ENCODE measurements at regions not wholly inside any gene's neighbourhood (a gene's known extent, or its start where the extent isn't known, plus 50 kb on each side); places are given as distances from the start of the nearest gene placed in this dataset.

- H3K4me1 Mint-ChIP-seq (ENCODE audit: low read depth, unreplicated experiment): no peaks in the 10 kb centered on the region
- CTCF ChIA-PET: no interaction called here
- no peaks in the 10 kb centered on the region for H3K36me3 Mint-ChIP-seq (ENCODE audit: insufficient read depth, unreplicated experiment)
- intact Hi-C loops (cut with micrococcal nuclease; ENCODE audit: unreplicated experiment): no loop called here
- BruUV-seq (replicated peaks): no TSS peak
- peaks cover 8% of the 10 kb centered on the region for H3K9me3 Mint-ChIP-seq (ENCODE audit: low read depth, unreplicated experiment)
- no peak for TF ChIP-seq CTCF (IDR thresholded peaks at IDR 0.05; ENCODE audit: unreplicated experiment)
- H3K27ac Mint-ChIP-seq (ENCODE audit: unreplicated experiment): no peak overlapping the region
- no peak overlapping the region for H3K4me3 Mint-ChIP-seq (ENCODE audit: low read depth, unreplicated experiment)
- no peaks in the 10 kb centered on the region for H3K27me3 Mint-ChIP-seq (ENCODE audit: unreplicated experiment)
- DNase-seq: no peak
These were observed 278.2 kb downstream of the IKZF2 start for GRCh38 chr2:212873256-212873655.

DNA sequence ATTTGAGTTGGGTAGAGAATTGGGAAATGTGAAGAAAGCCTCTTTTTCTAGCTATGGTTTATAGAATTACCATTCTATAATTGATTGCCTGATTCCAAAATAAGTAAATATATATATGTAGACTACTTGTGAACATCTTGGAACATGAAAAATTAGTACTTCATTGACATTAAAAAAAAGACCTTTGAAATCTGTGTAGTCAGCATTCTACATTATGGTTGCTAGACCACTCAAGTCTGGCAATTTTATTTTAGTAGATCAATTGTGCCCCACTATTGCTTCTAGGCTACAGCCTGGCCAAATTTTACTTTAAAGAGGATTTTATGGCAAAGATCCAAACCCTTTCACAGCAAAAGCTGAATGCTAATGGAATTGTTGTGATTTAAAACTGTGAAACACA is 279.8 kb downstream of the IKZF2 start:
- Mint-ChIP-seq H3K9me3 (ENCODE audit: low read depth, unreplicated experiment) (peaks cover 7% of the 10 kb centered on the region), H3K4me3 (ENCODE audit: low read depth, unreplicated experiment) (no peak overlapping the region), H3K27ac (ENCODE audit: unreplicated experiment) (no peak overlapping the region), H3K27me3 (ENCODE audit: unreplicated experiment) (no peaks in the 10 kb centered on the region), H3K36me3 (ENCODE audit: insufficient read depth, unreplicated experiment) (no peaks in the 10 kb centered on the region), H3K4me1 (ENCODE audit: low read depth, unreplicated experiment) (no peaks in the 10 kb centered on the region)
- CTCF ChIA-PET: no interaction called here
- DNase-seq: no peak
- intact Hi-C loops (cut with micrococcal nuclease; ENCODE audit: unreplicated experiment): no loop called here
- no TSS peak for BruUV-seq (replicated peaks)
- no peak for TF ChIP-seq CTCF (IDR thresholded peaks at IDR 0.05; ENCODE audit: unreplicated experiment)

DNA sequence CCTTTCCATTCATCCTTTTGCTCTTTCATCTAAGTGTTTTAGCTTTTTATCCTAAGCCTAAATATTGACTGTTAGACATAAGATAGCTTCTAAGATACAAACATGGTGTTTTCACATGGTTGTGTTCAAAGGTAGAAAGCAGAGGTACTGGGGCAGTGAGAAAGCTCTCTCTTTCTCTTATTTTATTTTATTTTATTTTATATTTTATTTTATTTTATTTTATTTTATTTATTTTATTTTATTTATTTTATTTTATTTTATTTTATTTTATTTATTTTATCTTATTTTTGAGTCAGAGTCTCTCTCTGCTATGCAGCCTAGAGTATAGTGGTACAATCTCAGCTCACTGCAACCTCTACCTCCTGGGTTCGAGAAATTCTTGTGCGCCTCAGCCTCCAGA is 287.2 kb downstream of the IKZF2 start:
- no peak for TF ChIP-seq CTCF (IDR thresholded peaks at IDR 0.05; ENCODE audit: unreplicated experiment)
- CTCF ChIA-PET: no interaction called here
- H3K36me3 Mint-ChIP-seq (ENCODE audit: insufficient read depth, unreplicated experiment): peaks cover 5% of the 10 kb centered on the region
- intact Hi-C loops (cut with micrococcal nuclease; ENCODE audit: unreplicated experiment): no loop called here
- no peaks in the 10 kb centered on the region for H3K27me3 Mint-ChIP-seq (ENCODE audit: unreplicated experiment)
- DNase-seq: no peak
- H3K9me3 Mint-ChIP-seq (ENCODE audit: low read depth, unreplicated experiment): peaks cover 17% of the 10 kb centered on the region
- no peak overlapping the region for H3K27ac Mint-ChIP-seq (ENCODE audit: unreplicated experiment)
- H3K4me1 Mint-ChIP-seq (ENCODE audit: low read depth, unreplicated experiment): no peaks in the 10 kb centered on the region
- no TSS peak for BruUV-seq (replicated peaks)
- no peak overlapping the region for H3K4me3 Mint-ChIP-seq (ENCODE audit: low read depth, unreplicated experiment)

DNA sequence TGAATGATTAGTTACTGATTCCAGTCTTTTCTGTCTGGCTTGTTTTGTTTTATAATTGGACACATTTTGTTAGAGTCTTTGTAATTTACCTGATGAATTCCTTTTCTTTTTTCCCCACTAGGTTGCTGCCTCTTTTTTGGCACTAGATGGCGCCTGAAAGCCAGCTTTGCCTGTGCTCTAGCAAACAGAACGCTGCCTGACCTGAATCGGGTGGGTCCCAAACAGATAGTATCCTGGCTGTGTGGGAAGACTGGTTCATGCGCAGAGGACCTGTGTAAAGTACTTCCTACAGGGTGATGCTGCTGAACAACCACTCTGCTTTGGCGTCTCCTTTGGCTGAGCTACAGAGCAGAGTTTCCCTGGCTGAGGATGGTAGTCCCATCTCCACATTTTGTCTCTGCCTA is 288.2 kb downstream of the IKZF2 start:
- H3K27ac Mint-ChIP-seq (ENCODE audit: unreplicated experiment): no peak overlapping the region
- CTCF ChIA-PET: no interaction called here
- peaks cover 17% of the 10 kb centered on the region for H3K9me3 Mint-ChIP-seq (ENCODE audit: low read depth, unreplicated experiment)
- H3K27me3 Mint-ChIP-seq (ENCODE audit: unreplicated experiment): no peaks in the 10 kb centered on the region
- DNase-seq: peak; percentile 16
- intact Hi-C loops (cut with micrococcal nuclease; ENCODE audit: unreplicated experiment): loop anchor here (1.0 kb wide), 1 partner anchor 290 kb away; no protein-coding TSS in a partner anchor
- peaks cover 5% of the 10 kb centered on the region for H3K36me3 Mint-ChIP-seq (ENCODE audit: insufficient read depth, unreplicated experiment)
- H3K4me3 Mint-ChIP-seq (ENCODE audit: low read depth, unreplicated experiment): no peak overlapping the region
- no peaks in the 10 kb centered on the region for H3K4me1 Mint-ChIP-seq (ENCODE audit: low read depth, unreplicated experiment)
- BruUV-seq (replicated peaks): no TSS peak
- peak; percentile 73 for TF ChIP-seq CTCF (IDR thresholded peaks at IDR 0.05; ENCODE audit: unreplicated experiment)

GRCh38 chr2:212858496-212858895 is 292.9 kb downstream of the IKZF2 start:
- DNase-seq: no peak

More at GRCh38 chr2:212858496-212858895, 292.9 kb downstream of the IKZF2 start:
- BruUV-seq (replicated peaks): no TSS peak
- CTCF ChIA-PET: no interaction called here
- peaks cover 10% of the 10 kb centered on the region for H3K9me3 Mint-ChIP-seq (ENCODE audit: low read depth, unreplicated experiment)
- no peaks in the 10 kb centered on the region for H3K4me1 Mint-ChIP-seq (ENCODE audit: low read depth, unreplicated experiment)
- H3K27me3 Mint-ChIP-seq (ENCODE audit: unreplicated experiment): no peaks in the 10 kb centered on the region
- no peak overlapping the region for H3K4me3 Mint-ChIP-seq (ENCODE audit: low read depth, unreplicated experiment)
- TF ChIP-seq CTCF (IDR thresholded peaks at IDR 0.05; ENCODE audit: unreplicated experiment): no peak
- intact Hi-C loops (cut with micrococcal nuclease; ENCODE audit: unreplicated experiment): no loop called here
- peaks cover under 1% of the 10 kb centered on the region for H3K36me3 Mint-ChIP-seq (ENCODE audit: insufficient read depth, unreplicated experiment)
- no peak overlapping the region for H3K27ac Mint-ChIP-seq (ENCODE audit: unreplicated experiment)

All from Calu3 (cell line).